ENCODE measurements at regions not wholly inside any gene's neighbourhood (a gene's known extent, or its start where the extent isn't known, plus 50 kb on each side); places are given as distances from the start of the nearest gene placed in this dataset.

GRCh38 chr2:226362980-226363379 lies 436.6 kb downstream of the IRS1 start:
- no peak for FAIRE-seq

GRCh38 chr2:226360658-226361057 lies 439.0 kb downstream of the IRS1 start:
- FAIRE-seq, result no peak

GRCh38 chr2:226358688-226359087 lies 440.9 kb downstream of the IRS1 start:
- no peak for FAIRE-seq

GRCh38 chr2:226357816-226358215 lies 441.8 kb downstream of the IRS1 start:
- FAIRE-seq, result no peak

GRCh38 chr2:226355600-226355999 lies 444.0 kb downstream of the IRS1 start:
- no peak for FAIRE-seq

GRCh38 chr2:226354434-226354833 lies 445.2 kb downstream of the IRS1 start:
- FAIRE-seq, result no peak

GRCh38 chr2:226352941-226353560 lies 446.6 kb downstream of the IRS1 start:
- FAIRE-seq, result no peak

GRCh38 chr2:226351711-226352110 lies 447.9 kb downstream of the IRS1 start:
- FAIRE-seq, result no peak

GRCh38 chr2:226339616-226340015 lies 460.0 kb downstream of the IRS1 start:
- no peak for FAIRE-seq

GRCh38 chr2:226338825-226339224 lies 460.8 kb downstream of the IRS1 start:
- no peak for FAIRE-seq

- no peak for FAIRE-seq
These were observed 461.5 kb downstream of the IRS1 start for GRCh38 chr2:226337941-226338600.

- FAIRE-seq, result no peak
These were observed 463.3 kb downstream of the IRS1 start for GRCh38 chr2:226336283-226336682.

- FAIRE-seq, result no peak
These were observed 464.5 kb downstream of the IRS1 start for GRCh38 chr2:226334981-226335720.

GRCh38 chr2:226333388-226333787 lies 466.2 kb downstream of the IRS1 start:
- FAIRE-seq, result no peak

- no peak for FAIRE-seq
These were observed 469.4 kb downstream of the IRS1 start for GRCh38 chr2:226330206-226330605.

GRCh38 chr2:226329180-226329579 lies 470.4 kb downstream of the IRS1 start:
- FAIRE-seq, result no peak

- no peak for FAIRE-seq
These were observed 471.8 kb downstream of the IRS1 start for GRCh38 chr2:226327830-226328229.

- no peak for FAIRE-seq
These were observed 474.1 kb downstream of the IRS1 start for GRCh38 chr2:226325526-226325925.

- no peak for FAIRE-seq
These were observed 479.3 kb downstream of the IRS1 start for GRCh38 chr2:226320076-226320948.

GRCh38 chr2:226317970-226318369 lies 481.6 kb downstream of the IRS1 start:
- FAIRE-seq, result no peak

- FAIRE-seq, result no peak
These were observed 486.6 kb downstream of the IRS1 start for GRCh38 chr2:226313060-226313459.

GRCh38 chr2:226312155-226312554 lies 487.5 kb downstream of the IRS1 start:
- no peak for FAIRE-seq

GRCh38 chr2:226310146-226310545 lies 489.5 kb downstream of the IRS1 start:
- FAIRE-seq, result no peak

Data from A204.1 (cell line).